Ecto neural progenitor cell (in vitro differentiated cells): ENCODE measurements at regions not wholly inside any gene's neighbourhood (a gene's known extent, or its start where the extent isn't known, plus 50 kb on each side); places are given as distances from the start of the nearest gene placed in this dataset.

Experiments
- DNase-seq: peaks from one replicate; pipeline ENCODE4 v3.0.0-alpha.2; 2018; ENCODE audit warnings: low spot score

DNA sequence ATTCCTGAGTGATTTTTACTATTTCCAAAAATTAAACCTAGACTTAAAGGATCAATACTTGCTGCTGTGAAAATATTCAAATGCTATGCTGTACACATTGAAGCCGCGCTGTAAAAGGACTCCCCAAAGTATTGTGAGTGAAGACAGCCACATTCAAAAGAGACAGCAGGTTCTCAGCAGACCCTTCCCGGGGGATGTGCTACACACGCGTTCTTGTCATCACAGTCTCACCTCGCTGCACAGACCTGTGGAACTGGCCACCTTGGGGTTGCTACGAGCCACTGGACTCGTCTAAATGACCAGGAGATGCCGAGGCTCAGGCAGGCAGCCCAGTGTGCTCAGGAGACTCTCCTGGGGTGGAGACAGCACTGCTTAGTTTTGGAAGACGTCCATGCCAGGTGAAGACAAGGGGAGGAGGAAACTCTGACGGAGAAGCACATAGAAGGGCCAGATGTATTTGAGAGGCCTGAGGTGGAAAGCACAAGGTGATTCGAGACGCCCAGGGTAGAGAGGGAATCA lies 367.7 kb upstream of the SHH start:
- DNase-seq, result no peak

- DNase-seq, result no peak
Measured at GRCh38 chr7:156178857-156179256, 366.6 kb upstream of the SHH start.

DNA sequence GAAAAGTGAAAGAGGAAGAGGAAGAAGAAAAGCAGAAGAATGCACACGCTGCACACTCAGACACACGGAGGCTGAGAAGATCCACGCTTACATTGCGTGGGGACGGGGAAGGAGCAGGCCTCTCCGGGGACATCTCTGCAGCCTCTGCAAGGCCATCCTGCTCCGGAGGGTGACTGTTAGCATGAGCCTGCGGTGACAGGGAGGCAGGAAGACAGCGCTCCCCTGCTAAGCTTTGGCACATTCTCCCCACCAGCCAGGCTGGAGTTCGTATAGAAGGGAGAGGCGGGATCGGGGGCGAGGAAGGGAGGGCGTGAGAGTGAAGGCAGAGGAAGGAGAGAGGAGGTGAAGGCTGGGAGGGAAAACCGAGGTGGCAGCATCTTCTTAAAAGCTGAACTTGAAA lies 366.0 kb upstream of the SHH start:
- DNase-seq, result no peak

DNA sequence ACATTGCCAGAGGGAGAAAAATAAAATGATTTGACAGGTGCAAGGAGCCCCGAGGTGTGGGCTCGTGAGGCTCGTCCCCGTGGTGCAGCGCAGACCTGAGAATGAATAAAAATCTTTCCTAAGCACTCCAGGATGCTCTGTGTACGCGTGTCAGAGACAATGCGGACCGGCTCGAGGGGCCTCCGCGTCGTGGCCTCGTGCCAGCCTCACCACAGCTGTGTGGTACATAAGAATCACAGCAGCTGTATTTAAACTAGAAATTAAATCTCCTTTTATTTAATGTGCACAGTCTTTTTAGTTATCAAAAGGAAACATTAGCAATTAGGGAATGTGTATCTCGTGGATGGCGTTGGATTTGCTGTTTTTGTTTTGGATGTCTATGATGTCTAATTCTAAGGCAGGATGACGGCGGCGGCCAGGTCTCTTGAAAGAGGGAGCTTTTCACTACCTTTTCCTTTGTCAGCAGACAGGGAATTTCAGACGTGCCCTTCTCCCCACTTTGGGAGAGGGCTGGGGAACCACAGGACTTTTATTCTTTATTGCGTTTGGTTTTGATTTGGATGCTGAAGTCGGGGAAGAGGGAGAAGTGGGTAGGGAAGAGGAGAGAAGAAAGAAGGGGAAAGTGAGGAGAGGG lies 365.3 kb upstream of the SHH start:
- no peak for DNase-seq

- DNase-seq, result no peak
Measured at GRCh38 chr7:156176039-156176438, 363.8 kb upstream of the SHH start.

DNA sequence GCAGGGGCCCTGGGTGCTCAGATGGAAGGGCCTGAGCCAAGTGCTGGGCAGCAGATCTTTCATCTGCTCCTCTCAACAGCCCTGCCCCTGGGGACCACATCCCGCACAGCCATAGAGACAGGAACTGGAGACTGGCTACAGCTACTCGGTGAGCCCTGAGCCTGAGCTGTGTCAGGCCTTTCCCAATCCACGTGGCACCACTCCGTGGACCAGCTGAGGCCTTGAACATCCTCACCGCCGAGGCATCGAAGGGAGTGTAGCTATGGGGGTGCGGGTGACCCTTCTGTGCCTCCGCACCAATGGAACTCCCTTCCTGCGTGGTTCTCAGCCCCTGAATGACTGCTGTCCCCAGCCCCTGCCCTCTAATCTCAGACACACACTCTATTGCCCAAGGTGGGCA lies 362.7 kb upstream of the SHH start:
- DNase-seq, result no peak

DNA sequence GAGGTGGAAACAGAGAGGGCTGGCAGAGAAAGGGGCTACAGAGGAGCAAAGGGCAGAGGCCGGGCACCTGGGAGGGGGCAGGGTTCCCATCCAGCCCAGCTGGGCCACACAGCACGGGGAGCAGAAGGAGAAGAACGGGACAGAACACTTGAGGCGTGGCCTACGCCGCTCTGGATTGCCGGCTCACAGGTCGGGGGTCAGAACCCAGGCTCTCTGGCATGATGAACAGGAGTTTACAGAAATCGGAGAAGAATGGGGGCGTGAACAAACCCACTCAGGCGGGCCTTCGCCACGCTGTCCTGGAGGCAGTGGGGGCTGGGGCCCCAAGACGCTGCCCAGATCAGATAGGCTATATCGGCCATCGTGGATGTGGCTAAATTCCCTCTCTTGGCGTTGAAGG lies 362.2 kb upstream of the SHH start:
- DNase-seq, result no peak

DNA sequence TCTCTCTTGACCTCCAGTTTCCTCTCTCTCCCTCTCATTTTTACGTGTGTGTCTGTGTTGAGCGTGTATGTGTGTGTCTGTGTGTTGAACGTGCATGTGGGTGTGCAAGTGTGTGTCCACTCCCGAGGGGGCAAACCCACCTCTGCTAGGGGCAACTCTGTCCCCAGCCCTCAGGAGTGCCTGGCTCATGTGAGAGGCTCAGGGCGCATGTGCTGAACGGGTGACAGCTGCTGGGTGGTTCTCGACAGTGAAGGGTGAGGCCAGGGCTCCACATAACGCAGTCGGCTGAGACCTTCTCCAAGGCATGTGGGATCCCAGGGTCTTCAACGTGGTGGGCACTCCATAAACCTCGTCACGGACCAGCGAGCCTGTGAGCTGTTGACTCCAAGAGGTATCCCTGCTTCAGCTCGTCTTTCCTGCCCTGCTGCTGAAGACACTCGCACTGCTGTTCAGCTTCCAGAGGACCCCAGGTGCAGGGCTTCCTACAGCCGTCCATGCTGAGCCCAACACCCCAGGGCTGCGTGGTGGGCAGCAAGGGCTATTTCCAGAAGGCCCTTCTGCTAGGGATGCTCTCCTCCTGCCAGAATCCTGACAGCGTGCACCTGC lies 361.6 kb upstream of the SHH start:
- no peak for DNase-seq

GRCh38 chr7:156173346-156173745 lies 361.1 kb upstream of the SHH start:
- DNase-seq, result no peak

DNA sequence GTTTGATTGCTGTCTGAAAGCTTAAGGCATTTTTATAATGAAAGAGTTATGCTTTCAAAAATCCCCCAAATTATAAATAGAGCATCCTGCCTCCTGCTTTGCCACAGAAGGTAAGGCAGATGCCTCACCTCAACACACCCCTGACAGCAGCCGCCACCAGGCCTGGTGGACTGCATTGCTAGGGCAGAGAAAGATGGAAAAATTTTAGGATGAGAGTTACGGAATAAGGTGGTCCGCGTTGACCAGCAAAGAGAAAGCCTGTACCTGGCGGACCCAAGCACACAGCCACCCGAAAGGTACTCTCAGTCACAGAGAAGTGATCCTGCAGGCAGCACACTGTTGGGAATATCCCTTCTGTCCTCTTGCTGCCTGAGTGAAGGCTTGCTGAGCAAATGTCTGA lies 360.4 kb upstream of the SHH start:
- no peak for DNase-seq

GRCh38 chr7:156169474-156170370 lies 357.5 kb upstream of the SHH start:
- no peak for DNase-seq

DNA sequence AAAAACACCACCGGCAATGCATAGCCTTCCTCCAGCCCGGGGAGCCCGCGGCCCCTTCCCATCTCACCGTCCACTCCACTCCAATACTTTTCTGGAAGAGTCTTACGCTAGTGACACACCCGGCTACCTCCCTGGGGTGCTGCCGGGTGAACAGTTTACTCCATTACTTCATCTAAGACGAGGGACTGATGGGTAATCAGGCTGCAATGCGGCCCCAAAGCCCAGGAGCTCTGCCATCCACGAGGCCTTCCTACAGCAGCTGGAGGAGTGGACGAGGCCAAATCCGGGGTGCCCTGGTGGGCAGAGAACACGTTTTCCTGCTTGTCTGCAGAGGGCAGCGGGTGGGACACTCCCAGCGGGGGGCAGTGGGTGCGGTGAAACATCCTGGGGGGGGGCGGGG lies 356.2 kb upstream of the SHH start:
- DNase-seq, result no peak

- no peak for DNase-seq
Measured at GRCh38 chr7:156167987-156168386, 355.7 kb upstream of the SHH start.

DNA sequence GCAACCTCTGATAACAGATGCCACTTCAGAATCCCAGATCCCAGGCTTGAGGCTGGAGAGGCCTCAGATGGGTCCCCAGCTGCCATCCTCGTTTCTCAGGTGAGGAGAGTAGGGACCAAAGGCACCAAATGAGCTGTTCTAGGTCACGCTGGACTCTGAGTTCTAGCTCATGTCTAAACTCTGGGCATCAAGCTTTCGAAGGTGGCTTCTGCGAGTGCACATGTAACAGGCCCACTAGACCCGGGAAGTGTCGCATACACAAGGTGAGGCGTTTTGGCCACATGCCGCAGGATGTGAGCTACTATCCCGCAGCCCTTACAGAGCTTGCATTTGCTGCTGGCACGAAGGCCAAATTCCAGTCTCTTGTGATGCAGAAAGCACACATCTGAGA lies 355.1 kb upstream of the SHH start:
- no peak for DNase-seq

- no peak for DNase-seq
Measured at GRCh38 chr7:156166692-156167416, 354.6 kb upstream of the SHH start.

DNA sequence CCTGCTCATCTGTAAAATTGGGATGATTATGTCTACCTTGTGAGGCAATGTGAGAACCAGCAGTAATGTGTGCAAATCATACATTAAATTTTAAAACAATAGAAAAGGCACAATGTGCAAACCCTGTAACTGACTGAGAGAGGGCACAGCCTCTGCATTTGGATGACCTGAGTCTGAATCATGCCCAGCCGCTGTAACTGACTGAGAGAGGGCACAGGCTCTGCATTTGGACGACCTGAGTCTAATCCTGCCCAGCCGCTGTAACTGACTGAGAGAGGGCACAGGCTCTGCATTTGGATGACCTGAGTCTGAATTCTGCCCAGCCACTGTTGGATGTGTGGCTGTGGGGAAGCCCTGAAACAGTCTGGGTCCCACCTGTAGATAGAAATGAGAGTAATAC lies 351.5 kb upstream of the SHH start:
- DNase-seq, result no peak

GRCh38 chr7:156162451-156162850 lies 350.2 kb upstream of the SHH start:
- DNase-seq, result peak; percentile 36

- no peak for DNase-seq
Measured at GRCh38 chr7:156160811-156161210, 348.5 kb upstream of the SHH start.

DNA sequence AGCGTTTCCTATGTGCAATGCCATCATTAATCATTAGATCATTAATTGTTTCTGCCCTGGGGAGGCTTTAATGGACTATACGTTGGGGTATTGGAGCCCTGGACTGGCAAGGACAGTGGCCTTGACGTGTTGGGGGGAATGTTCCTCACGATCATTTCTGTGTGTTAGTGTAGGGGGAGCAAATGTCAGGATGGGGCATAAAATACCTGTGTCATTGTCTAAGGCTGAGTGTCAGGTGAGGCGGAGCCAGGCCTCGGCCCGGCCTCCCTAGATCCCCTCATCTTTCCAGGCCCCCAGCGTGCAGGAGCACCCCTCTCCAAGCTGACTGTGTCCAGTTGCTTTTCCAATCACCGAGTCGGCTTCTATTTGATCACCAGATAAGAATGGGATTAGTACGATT lies 346.4 kb upstream of the SHH start:
- no peak for DNase-seq

DNA sequence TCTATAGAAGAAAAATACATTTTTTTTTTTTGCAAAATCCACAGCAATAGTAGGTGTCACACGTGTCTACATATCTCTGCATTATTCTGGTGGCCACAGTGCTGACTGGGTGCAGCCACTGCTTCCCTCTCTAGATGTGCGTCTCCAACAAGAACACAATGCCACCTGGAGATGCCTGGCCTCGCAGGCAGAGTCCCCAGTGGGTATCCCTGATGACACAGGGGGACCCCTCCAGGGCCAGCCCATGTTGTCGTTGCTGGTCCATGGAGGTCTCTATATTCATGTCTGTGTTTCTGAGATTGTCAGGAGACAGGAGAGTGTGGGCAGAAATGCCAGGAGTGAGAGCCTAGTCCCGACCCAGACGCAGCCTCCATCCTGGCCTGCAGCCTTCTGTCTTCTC lies 345.9 kb upstream of the SHH start:
- no peak for DNase-seq

GRCh38 chr7:156157409-156158012 lies 345.2 kb upstream of the SHH start:
- peak; percentile 34 for DNase-seq
